ENCODE measurements at regions not wholly inside any gene's neighbourhood (a gene's known extent, or its start where the extent isn't known, plus 50 kb on each side); places are given as distances from the start of the nearest gene placed in this dataset.

DNA sequence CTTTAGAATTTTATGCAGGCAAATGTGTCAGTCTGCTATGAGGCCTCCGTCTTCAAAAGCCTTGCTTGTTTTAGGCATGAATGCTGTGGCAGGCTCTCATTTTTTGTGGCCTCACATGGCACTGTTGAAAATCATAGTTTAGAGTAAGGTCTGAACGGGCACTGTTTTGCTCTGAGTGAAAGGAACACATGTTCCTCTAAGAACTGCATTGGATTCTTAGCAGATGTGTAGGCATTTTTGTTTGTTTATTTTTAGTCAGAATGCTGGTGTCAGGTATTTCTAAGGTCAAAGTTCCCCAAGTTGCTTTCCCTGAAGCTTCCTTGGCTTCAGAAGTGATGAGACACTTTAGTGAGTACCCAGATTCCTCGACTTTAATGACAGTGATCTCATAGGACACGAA, 173.7 kb downstream of the HS3ST3B1 start (continued):
- TF ChIP-seq IRF1 (CRISPR knock-in tag; IDR thresholded peaks at IDR 0.05) = no peak
- no peak for TF ChIP-seq E2F5 (CRISPR knock-in tag; IDR thresholded peaks at IDR 0.05)
- no peak for TF ChIP-seq ATF3 (CRISPR knock-in tag; conservative IDR thresholded peaks at IDR 0.05)
- no peak for TF ChIP-seq MXD4 (CRISPR knock-in tag; IDR thresholded peaks at IDR 0.05; ENCODE audit: borderline replicate concordance)
- TF ChIP-seq ZNF416 (CRISPR knock-in tag; IDR thresholded peaks at IDR 0.05) = no peak
- TF ChIP-seq, protein P1, sequence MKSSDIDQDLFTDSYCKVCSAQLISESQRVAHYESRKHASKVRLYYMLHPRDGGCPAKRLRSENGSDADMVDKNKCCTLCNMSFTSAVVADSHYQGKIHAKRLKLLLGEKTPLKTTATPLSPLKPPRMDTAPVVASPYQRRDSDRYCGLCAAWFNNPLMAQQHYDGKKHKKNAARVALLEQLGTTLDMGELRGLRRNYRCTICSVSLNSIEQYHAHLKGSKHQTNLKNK (CRISPR knock-in tag; IDR thresholded peaks at IDR 0.05) = no peak
- no peak for TF ChIP-seq FOXK1 (CRISPR knock-in tag; IDR thresholded peaks at IDR 0.05)
- TF ChIP-seq, protein P2, sequence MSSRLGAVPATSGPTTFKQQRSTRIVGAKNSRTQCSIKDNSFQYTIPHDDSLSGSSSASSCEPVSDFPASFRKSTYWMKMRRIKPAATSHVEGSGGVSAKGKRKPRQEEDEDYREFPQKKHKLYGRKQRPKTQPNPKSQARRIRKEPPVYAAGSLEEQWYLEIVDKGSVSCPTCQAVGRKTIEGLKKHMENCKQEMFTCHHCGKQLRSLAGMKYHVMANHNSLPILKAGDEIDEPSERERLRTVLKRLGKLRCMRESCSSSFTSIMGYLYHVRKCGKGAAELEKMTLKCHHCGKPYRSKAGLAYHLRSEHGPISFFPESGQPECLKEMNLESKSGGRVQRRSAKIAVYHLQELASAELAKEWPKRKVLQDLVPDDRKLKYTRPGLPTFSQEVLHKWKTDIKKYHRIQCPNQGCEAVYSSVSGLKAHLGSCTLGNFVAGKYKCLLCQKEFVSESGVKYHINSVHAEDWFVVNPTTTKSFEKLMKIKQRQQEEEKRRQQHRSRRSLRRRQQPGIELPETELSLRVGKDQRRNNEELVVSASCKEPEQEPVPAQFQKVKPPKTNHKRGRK (CRISPR knock-in tag; IDR thresholded peaks at IDR 0.05; ENCODE audit: borderline replicate concordance) = no peak

DNA sequence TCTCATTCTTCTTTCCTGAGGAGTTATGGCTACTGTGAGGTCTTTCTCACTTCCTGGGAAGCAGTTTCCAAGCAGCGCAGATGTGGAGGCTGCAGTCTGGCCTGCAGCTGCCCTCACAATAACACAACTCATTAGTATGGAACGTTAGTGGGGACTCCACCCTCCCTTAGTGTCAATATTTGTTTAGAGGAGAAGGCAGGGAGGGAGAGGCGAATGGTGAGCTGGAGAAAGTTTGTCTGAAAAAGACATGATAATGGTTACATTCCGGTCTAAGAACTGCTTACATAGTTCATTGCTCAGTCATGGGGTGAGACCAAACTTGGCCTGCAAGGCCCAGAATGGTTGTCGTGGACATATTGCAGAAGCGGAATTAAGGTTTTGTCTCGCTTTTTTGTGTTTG, 170.2 kb downstream of the HS3ST3B1 start:
- no peak overlapping the region for H3K27ac Mint-ChIP-seq
- POLR2A ChIA-PET = no interaction called here
- H3K4me3 Mint-ChIP-seq = no peak overlapping the region
- CTCF ChIA-PET = no interaction called here
- no peak for DNase-seq (ENCODE audit: low spot score)
- H3K9me3 Mint-ChIP-seq = peaks cover 12% of the 10 kb centered on the region
- TF ChIP-seq, protein P3, sequence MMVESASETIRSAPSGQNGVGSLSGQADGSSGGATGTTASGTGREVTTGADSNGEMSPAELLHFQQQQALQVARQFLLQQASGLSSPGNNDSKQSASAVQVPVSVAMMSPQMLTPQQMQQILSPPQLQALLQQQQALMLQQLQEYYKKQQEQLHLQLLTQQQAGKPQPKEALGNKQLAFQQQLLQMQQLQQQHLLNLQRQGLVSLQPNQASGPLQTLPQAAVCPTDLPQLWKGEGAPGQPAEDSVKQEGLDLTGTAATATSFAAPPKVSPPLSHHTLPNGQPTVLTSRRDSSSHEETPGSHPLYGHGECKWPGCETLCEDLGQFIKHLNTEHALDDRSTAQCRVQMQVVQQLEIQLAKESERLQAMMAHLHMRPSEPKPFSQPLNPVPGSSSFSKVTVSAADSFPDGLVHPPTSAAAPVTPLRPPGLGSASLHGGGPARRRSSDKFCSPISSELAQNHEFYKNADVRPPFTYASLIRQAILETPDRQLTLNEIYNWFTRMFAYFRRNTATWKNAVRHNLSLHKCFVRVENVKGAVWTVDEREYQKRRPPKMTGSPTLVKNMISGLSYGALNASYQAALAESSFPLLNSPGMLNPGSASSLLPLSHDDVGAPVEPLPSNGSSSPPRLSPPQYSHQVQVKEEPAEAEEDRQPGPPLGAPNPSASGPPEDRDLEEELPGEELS (CRISPR knock-in tag; IDR thresholded peaks at IDR 0.05) = no peak
- no peak for ATAC-seq
- peaks cover 6% of the 10 kb centered on the region for H3K4me1 Mint-ChIP-seq
- H3K27me3 Mint-ChIP-seq (ENCODE audit: low read depth) = no peaks in the 10 kb centered on the region; the same call in 1 of the 2 replicates
- no peaks in the 10 kb centered on the region for H3K36me3 Mint-ChIP-seq

DNA sequence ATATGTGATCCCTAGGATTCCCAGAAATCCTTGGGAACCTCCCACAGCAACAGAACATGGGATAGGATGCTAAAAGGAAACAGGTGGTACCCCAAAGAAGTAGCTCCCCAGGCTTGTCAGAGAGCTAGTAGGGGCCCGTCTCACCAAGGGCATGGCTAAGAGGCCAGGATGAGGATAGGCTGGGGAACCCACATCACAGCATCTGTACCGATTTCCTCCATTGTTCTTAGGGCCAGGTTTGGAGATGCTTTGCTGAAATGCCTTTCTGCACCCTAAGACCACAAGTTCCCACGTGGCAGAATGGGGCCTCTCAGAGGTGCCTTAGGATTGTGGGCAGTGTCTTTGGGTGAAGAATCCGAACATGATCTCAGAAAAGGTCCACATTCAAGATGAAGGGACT, 169.5 kb downstream of the HS3ST3B1 start:
- POLR2A ChIA-PET = interaction anchor here (0.5 kb wide), 1 partner anchor 98 kb away, joined by 3 read pairs; no protein-coding TSS in a partner anchor
- DNase-seq (ENCODE audit: low spot score) (no peak), ATAC-seq (no peak)
- Mint-ChIP-seq H3K4me1 (peaks cover 6% of the 10 kb centered on the region), H3K27ac (no peak overlapping the region), H3K27me3 (ENCODE audit: low read depth) (no peaks in the 10 kb centered on the region; the same call in 1 of the 2 replicates), H3K9me3 (peaks cover 15% of the 10 kb centered on the region), H3K4me3 (no peak overlapping the region), H3K36me3 (no peaks in the 10 kb centered on the region)
- TF ChIP-seq, protein P3 (CRISPR knock-in tag; IDR thresholded peaks at IDR 0.05) = no peak
- TF ChIP-seq ZNF263 (CRISPR knock-in tag; IDR thresholded peaks at IDR 0.05; ENCODE audit: low read depth) = no peak
- TF ChIP-seq ZNF138 (CRISPR knock-in tag; conservative IDR thresholded peaks at IDR 0.05) = no peak
- no peak for TF ChIP-seq ESRRA (CRISPR knock-in tag; IDR thresholded peaks at IDR 0.05; ENCODE audit: borderline replicate concordance)
- no peak for TF ChIP-seq NFE2L1 (CRISPR knock-in tag; IDR thresholded peaks at IDR 0.05)
- TF ChIP-seq OVOL2 (CRISPR knock-in tag; IDR thresholded peaks at IDR 0.05; ENCODE audit: borderline replicate concordance) = no peak
- TF ChIP-seq ZSCAN18 (CRISPR knock-in tag; IDR thresholded peaks at IDR 0.05) = no peak
- TF ChIP-seq CREB1 (CRISPR knock-in tag; IDR thresholded peaks at IDR 0.05) = no peak
- no peak for TF ChIP-seq MAX (CRISPR knock-in tag; IDR thresholded peaks at IDR 0.05)
- TF ChIP-seq ZNF232 (CRISPR knock-in tag; IDR thresholded peaks at IDR 0.05) = no peak
- CTCF ChIA-PET = no interaction called here

All from WTC11 (cell line).